OCI-LY3 (cell line): ENCODE measurements at regions not wholly inside any gene's neighbourhood (a gene's known extent, or its start where the extent isn't known, plus 50 kb on each side); places are given as distances from the start of the nearest gene placed in this dataset.

Experiments
- EZH2phosphoT487 ChIP-seq: fragments of 200-600 bp; shearing (Covaris generic); IDR thresholded peaks from 2 replicates; pipeline ENCODE4 v1.6.1; 2018; ENCODE audit warnings: antibody characterized with exemption, mixed run types, low read depth
- TF ChIP-seq, protein P1 (sequence below): fragments of 200-600, 300-600 bp; sonication (generic); IDR thresholded peaks from 2 replicates; pipeline ENCODE4 v1.5.1; 2014; ENCODE audit warnings: antibody characterized with exemption, low read length, low read depth

- TF ChIP-seq EZH2phosphoT487 = no peak
- TF ChIP-seq, protein P1, sequence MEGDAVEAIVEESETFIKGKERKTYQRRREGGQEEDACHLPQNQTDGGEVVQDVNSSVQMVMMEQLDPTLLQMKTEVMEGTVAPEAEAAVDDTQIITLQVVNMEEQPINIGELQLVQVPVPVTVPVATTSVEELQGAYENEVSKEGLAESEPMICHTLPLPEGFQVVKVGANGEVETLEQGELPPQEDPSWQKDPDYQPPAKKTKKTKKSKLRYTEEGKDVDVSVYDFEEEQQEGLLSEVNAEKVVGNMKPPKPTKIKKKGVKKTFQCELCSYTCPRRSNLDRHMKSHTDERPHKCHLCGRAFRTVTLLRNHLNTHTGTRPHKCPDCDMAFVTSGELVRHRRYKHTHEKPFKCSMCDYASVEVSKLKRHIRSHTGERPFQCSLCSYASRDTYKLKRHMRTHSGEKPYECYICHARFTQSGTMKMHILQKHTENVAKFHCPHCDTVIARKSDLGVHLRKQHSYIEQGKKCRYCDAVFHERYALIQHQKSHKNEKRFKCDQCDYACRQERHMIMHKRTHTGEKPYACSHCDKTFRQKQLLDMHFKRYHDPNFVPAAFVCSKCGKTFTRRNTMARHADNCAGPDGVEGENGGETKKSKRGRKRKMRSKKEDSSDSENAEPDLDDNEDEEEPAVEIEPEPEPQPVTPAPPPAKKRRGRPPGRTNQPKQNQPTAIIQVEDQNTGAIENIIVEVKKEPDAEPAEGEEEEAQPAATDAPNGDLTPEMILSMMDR = no peak
These were observed 65.4 kb downstream of the MATN1 start for GRCh38 chr1:30658014-30658336.
